ENCODE measurements at regions not wholly inside any gene's neighbourhood (a gene's known extent, or its start where the extent isn't known, plus 50 kb on each side); places are given as distances from the start of the nearest gene placed in this dataset.

GRCh38 chr2:22995576-22995975 lies 389.4 kb upstream of the KLHL29 start:
- no peaks in the 10 kb centered on the region for H3K9me3 Mint-ChIP-seq
- TF ChIP-seq CTCF (conservative IDR thresholded peaks at IDR 0.05) = no peak
- peaks cover 6% of the 10 kb centered on the region for H3K4me1 Mint-ChIP-seq
- no peaks in the 10 kb centered on the region for H3K27me3 Mint-ChIP-seq (ENCODE audit: low read depth)
- no peak for DNase-seq (ENCODE audit: low read depth, low spot score)
- no peak overlapping the region for H3K4me3 Mint-ChIP-seq
- no peaks in the 10 kb centered on the region for H3K36me3 Mint-ChIP-seq (ENCODE audit: low read depth)
- no peak overlapping the region for H3K27ac Mint-ChIP-seq (ENCODE audit: unreplicated experiment)

DNA sequence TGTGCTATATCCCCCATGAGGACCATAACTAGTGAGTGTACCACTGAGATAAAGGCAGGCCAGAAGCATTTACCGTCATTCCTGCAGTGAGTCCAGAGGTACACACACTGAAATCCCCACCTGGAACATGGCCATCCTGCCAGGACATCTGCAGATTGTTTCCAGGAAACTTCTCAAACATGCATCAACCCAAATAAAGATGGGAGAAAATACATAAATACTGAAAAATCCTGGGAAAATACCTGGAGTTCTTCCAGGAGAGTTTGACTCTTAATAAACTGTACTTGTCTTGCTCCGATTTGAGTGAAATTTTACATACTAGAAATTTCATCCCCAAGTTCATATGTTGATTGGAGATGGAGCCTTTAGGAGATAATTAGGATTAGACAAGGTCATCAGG lies 388.1 kb upstream of the KLHL29 start:
- no peak for TF ChIP-seq CTCF (conservative IDR thresholded peaks at IDR 0.05)
- no peaks in the 10 kb centered on the region for H3K36me3 Mint-ChIP-seq (ENCODE audit: low read depth)
- no peak overlapping the region for H3K4me3 Mint-ChIP-seq
- no peaks in the 10 kb centered on the region for H3K9me3 Mint-ChIP-seq
- no peak overlapping the region for H3K27ac Mint-ChIP-seq (ENCODE audit: unreplicated experiment)
- no peak for DNase-seq (ENCODE audit: low read depth, low spot score)
- no peaks in the 10 kb centered on the region for H3K27me3 Mint-ChIP-seq (ENCODE audit: low read depth)
- H3K4me1 Mint-ChIP-seq = peaks cover 6% of the 10 kb centered on the region

DNA sequence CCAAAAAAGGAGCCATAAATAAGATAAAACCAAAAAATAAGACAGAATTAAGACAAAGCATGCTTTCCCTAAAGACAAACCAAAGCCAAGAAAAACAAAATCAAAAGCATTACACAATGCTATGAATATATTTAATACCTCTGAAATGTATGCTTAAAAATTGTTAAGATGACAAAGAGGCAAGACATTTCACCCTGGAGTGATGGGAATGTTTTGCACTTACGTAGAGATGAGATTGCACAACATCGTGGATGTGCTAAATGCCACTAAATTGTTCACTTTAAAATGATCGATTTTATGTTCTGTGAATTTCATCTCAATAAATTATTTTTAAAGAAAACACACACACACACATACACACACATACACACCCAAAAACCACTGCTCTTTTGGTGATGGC lies 386.6 kb upstream of the KLHL29 start:
- Mint-ChIP-seq H3K27me3 (ENCODE audit: low read depth) (no peaks in the 10 kb centered on the region), H3K9me3 (no peaks in the 10 kb centered on the region), H3K27ac (ENCODE audit: unreplicated experiment) (no peak overlapping the region), H3K4me3 (no peak overlapping the region), H3K36me3 (ENCODE audit: low read depth) (no peaks in the 10 kb centered on the region), H3K4me1 (peaks cover 6% of the 10 kb centered on the region)
- no peak for TF ChIP-seq CTCF (conservative IDR thresholded peaks at IDR 0.05)
- no peak for DNase-seq (ENCODE audit: low read depth, low spot score)

DNA sequence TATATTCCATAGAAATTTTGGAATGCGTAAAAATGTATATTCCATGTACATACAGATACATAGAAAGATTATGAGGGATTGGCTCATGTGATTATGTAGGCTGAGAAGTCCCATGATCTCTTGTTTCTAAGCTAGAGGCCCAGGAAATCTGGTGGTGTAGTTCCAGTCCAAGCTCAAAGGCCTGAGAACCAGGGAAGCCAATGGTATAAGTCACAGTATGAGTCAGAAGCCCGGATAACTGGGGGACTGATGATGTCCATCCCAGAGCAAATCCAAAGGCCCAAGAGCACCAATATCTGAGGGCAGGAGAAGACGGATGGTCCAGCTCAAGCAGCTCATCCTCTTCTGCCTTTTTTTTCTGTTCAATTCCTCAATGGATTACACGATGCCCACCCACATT lies 385.0 kb upstream of the KLHL29 start:
- H3K9me3 Mint-ChIP-seq = no peaks in the 10 kb centered on the region
- peaks cover 6% of the 10 kb centered on the region for H3K4me1 Mint-ChIP-seq
- H3K36me3 Mint-ChIP-seq (ENCODE audit: low read depth) = no peaks in the 10 kb centered on the region
- TF ChIP-seq CTCF (conservative IDR thresholded peaks at IDR 0.05) = no peak
- H3K27me3 Mint-ChIP-seq (ENCODE audit: low read depth) = no peaks in the 10 kb centered on the region
- no peak overlapping the region for H3K27ac Mint-ChIP-seq (ENCODE audit: unreplicated experiment)
- no peak for DNase-seq (ENCODE audit: low read depth, low spot score)
- no peak overlapping the region for H3K4me3 Mint-ChIP-seq

GRCh38 chr2:23002234-23002633 lies 382.7 kb upstream of the KLHL29 start:
- Mint-ChIP-seq H3K9me3 (no peaks in the 10 kb centered on the region), H3K4me1 (peaks cover 6% of the 10 kb centered on the region), H3K27me3 (ENCODE audit: low read depth) (no peaks in the 10 kb centered on the region), H3K36me3 (ENCODE audit: low read depth) (no peaks in the 10 kb centered on the region), H3K27ac (ENCODE audit: unreplicated experiment) (no peak overlapping the region), H3K4me3 (no peak overlapping the region)
- TF ChIP-seq CTCF (conservative IDR thresholded peaks at IDR 0.05) = peak; percentile 49
- DNase-seq (ENCODE audit: low read depth, low spot score) = no peak

DNA sequence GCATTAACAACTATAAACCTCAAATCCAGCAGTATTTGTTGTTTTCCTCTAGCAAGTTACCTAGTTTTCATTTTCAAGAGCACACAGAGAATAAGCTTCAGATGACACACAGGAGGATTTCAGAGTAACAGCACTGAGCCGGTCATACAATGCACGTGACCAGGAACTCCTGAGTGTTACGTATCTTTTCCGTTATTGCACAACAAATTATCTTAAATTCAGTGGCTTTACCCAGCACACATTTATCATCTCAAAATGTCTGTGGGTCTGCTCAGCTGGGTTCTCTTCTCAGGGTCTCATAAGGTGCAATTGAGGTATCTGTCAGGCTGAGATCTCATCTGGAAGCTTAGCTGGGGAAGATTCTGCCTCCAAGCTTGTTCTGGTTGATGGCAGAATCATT lies 379.5 kb upstream of the KLHL29 start:
- Mint-ChIP-seq H3K27me3 (ENCODE audit: low read depth) (no peaks in the 10 kb centered on the region), H3K9me3 (no peaks in the 10 kb centered on the region), H3K27ac (ENCODE audit: unreplicated experiment) (no peak overlapping the region), H3K4me3 (no peak overlapping the region), H3K36me3 (ENCODE audit: low read depth) (no peaks in the 10 kb centered on the region), H3K4me1 (no peaks in the 10 kb centered on the region)
- no peak for DNase-seq (ENCODE audit: low read depth, low spot score)
- no peak for TF ChIP-seq CTCF (conservative IDR thresholded peaks at IDR 0.05)

Data from neural crest cell (in vitro differentiated cells).